ENCODE measurements at regions not wholly inside any gene's neighbourhood (a gene's known extent, or its start where the extent isn't known, plus 50 kb on each side); places are given as distances from the start of the nearest gene placed in this dataset.

DNA sequence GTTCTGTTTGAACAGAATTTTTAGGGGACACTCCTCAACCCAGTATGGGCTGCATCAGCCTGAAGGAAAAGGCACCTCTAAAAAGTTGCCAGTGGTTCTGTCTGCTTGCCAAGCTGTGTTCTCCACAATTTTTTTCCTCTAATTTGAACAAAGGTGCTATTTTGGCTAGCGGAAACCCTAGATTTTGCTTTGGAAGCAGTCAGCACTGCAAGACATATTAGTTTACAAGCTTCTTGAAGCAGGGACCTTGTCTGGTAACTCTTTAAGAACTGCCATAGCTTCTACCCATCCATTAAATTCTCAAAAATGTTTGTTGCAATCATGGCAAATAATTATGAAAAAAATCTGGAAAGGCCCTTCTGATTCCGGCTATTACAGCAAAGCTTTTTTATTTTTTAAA, 75.6 kb upstream of the HEPHL1 start:
- TF ChIP-seq, protein P1, sequence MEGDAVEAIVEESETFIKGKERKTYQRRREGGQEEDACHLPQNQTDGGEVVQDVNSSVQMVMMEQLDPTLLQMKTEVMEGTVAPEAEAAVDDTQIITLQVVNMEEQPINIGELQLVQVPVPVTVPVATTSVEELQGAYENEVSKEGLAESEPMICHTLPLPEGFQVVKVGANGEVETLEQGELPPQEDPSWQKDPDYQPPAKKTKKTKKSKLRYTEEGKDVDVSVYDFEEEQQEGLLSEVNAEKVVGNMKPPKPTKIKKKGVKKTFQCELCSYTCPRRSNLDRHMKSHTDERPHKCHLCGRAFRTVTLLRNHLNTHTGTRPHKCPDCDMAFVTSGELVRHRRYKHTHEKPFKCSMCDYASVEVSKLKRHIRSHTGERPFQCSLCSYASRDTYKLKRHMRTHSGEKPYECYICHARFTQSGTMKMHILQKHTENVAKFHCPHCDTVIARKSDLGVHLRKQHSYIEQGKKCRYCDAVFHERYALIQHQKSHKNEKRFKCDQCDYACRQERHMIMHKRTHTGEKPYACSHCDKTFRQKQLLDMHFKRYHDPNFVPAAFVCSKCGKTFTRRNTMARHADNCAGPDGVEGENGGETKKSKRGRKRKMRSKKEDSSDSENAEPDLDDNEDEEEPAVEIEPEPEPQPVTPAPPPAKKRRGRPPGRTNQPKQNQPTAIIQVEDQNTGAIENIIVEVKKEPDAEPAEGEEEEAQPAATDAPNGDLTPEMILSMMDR (conservative IDR thresholded peaks at IDR 0.05; ENCODE audit: low read depth, low read length) = no peak
- no peak overlapping the region for H3K4me2 ChIP-seq

DNA sequence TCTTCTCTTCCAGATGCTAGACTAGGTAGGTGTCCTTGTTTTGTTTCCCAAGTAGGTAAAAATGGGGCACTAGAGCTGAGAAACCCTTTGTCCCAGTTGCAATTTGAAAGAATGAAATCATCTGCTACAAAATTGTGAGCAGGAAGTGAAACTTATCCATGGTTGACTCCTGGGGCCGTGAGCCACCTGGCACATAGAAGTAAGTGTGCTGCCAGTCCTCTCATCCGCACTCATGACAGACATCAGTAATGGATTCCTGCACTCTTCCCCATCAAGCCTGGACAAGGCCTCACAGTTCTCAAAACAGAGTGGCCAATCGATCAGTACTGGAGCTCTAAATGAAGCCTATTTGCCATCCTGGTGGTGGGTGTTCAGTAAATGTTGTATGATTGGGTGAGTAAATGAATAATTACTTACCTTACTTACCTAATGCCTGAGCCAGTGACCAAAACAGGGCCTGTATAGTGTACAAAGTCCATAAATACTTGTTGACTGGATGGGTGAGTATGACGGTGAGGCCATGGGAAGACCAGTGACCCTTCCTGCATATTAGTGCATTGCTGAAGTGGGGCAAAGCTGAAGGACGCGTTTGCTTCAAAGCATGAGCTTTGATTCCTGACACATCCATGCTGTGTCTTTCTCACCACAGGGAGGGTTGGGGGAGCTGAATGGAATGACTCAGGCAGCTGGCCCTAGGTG, 68.9 kb upstream of the HEPHL1 start:
- H4K20me1 ChIP-seq (ENCODE audit: insufficient read depth) = no peaks in the 10 kb centered on the region
- no peak overlapping the region for H3K4me3 ChIP-seq (IDR thresholded peaks at IDR 0.05; ENCODE audit: insufficient read depth, low read depth, low read length)
- TF ChIP-seq, protein P1 (conservative IDR thresholded peaks at IDR 0.05; ENCODE audit: low read depth, low read length) = no peak
- H3K36me3 ChIP-seq (ENCODE audit: insufficient read depth) = no peaks in the 10 kb centered on the region
- no peaks in the 10 kb centered on the region for H3K27me3 ChIP-seq (ENCODE audit: insufficient read depth, low read depth)
- no peak overlapping the region for H2AFZ ChIP-seq (ENCODE audit: low read depth)
- no peak overlapping the region for H3K9ac ChIP-seq
- H3K4me1 ChIP-seq (ENCODE audit: low read depth, poor library complexity, severe bottlenecking) = no peaks in the 10 kb centered on the region
- H3K79me2 ChIP-seq (ENCODE audit: insufficient read depth, low read depth) = no peaks in the 10 kb centered on the region
- no peak overlapping the region for H3K4me2 ChIP-seq
- H3K27ac ChIP-seq = no peak overlapping the region

More for the DNA sequence above, 75.6 kb upstream of the HEPHL1 start:
- Histone ChIP-seq H3K9ac (no peak overlapping the region), H4K20me1 (ENCODE audit: insufficient read depth) (no peaks in the 10 kb centered on the region), H3K36me3 (ENCODE audit: insufficient read depth) (no peaks in the 10 kb centered on the region), H3K27ac (no peak overlapping the region), H2AFZ (ENCODE audit: low read depth) (no peak overlapping the region), H3K27me3 (ENCODE audit: insufficient read depth, low read depth) (no peaks in the 10 kb centered on the region), H3K79me2 (ENCODE audit: insufficient read depth, low read depth) (no peaks in the 10 kb centered on the region), H3K4me3 (IDR thresholded peaks at IDR 0.05; ENCODE audit: insufficient read depth, low read depth, low read length) (no peak overlapping the region), H3K4me1 (ENCODE audit: low read depth, poor library complexity, severe bottlenecking) (no peaks in the 10 kb centered on the region)

DNA sequence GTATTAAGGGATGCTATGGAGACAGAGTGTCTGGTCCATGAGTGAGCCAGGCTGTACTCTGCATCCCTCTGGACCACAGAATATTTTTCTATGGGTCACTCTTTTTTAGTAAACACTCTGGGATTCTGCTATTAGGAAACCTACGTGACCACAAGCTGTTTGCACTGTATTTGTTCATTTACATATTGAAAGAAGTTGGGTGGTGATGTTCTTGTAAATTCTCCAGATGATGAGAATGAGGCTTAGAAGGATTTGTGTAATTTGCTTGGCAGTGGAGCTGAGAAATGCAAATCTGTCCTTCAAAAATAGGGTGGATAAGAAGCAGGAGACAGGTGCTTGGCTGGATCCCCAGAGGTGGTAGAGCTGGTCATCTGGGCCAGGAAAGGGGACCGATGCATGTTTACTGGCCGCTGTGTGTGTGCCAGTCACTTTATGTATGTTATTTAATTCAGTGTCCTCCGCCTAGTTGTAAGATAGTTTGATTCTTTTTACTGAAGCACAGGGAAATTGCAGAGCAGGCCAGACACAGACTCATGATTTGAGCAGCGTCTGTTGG, 63.7 kb upstream of the HEPHL1 start:
- Histone ChIP-seq H3K9ac (no peak overlapping the region), H2AFZ (ENCODE audit: low read depth) (no peak overlapping the region), H4K20me1 (ENCODE audit: insufficient read depth) (no peaks in the 10 kb centered on the region), H3K27ac (no peak overlapping the region), H3K4me2 (no peak overlapping the region), H3K27me3 (ENCODE audit: insufficient read depth, low read depth) (no peaks in the 10 kb centered on the region), H3K4me3 (IDR thresholded peaks at IDR 0.05; ENCODE audit: insufficient read depth, low read depth, low read length) (no peak overlapping the region), H3K4me1 (ENCODE audit: low read depth, poor library complexity, severe bottlenecking) (no peaks in the 10 kb centered on the region), H3K36me3 (ENCODE audit: insufficient read depth) (no peaks in the 10 kb centered on the region), H3K79me2 (ENCODE audit: insufficient read depth, low read depth) (no peaks in the 10 kb centered on the region)
- TF ChIP-seq, protein P1 (conservative IDR thresholded peaks at IDR 0.05; ENCODE audit: low read depth, low read length) = no peak

DNA sequence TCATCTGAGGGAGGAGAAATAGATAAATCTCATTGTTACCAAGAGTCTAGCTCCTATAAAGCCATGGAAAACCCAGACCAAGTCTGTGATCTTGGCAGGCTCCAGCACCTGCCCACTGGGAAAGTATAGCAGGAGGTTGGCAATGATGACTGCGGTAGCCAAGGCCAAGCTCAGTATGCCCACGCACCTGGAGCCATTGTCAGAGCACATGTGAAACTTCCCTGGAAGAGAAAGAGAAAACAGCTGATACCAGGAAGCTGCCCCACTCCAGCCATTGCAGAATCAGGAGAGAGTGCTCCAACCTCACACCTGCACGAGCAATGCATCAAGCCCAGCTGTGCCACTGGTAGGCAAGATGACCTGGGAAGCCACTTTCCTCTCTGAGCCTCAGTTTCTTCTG, 62.2 kb upstream of the HEPHL1 start:
- no peaks in the 10 kb centered on the region for H3K79me2 ChIP-seq (ENCODE audit: insufficient read depth, low read depth)

More for the DNA sequence above, 62.2 kb upstream of the HEPHL1 start:
- Histone ChIP-seq H3K27me3 (ENCODE audit: insufficient read depth, low read depth) (no peaks in the 10 kb centered on the region), H3K4me1 (ENCODE audit: low read depth, poor library complexity, severe bottlenecking) (no peaks in the 10 kb centered on the region), H4K20me1 (ENCODE audit: insufficient read depth) (no peaks in the 10 kb centered on the region), H3K4me2 (no peak overlapping the region), H3K4me3 (IDR thresholded peaks at IDR 0.05; ENCODE audit: insufficient read depth, low read depth, low read length) (no peak overlapping the region), H3K9ac (no peak overlapping the region), H3K36me3 (ENCODE audit: insufficient read depth) (no peaks in the 10 kb centered on the region), H2AFZ (ENCODE audit: low read depth) (no peak overlapping the region), H3K27ac (no peak overlapping the region)
- TF ChIP-seq, protein P1 (conservative IDR thresholded peaks at IDR 0.05; ENCODE audit: low read depth, low read length) = no peak
